A549 (cell line): ENCODE measurements at regions not wholly inside any gene's neighbourhood (a gene's known extent, or its start where the extent isn't known, plus 50 kb on each side); places are given as distances from the start of the nearest gene placed in this dataset.

Source experiments
- ATAC-seq, 2 experiments: fragments of 200-7000 bp in 1 of 2; fragments of >200 bp in 1 of 2; cut with Nextera tagmentation in 1 of 2; cut with Tn5 transposase in 1 of 2; 3 replicates each; pipeline versions ENCODE4 v1.8.0 to v1.9.1; 2018 to 2020; ENCODE audit warnings: mild to moderate bottlenecking in 1 of 2, moderate library complexity in 1 of 2
- CTCF ChIA-PET: fragments of 300-600 bp; sonication (Branson Sonifier 250); formaldehyde crosslinking; extraction: SDS; loops from one replicate; lab custom pipeline; 2021; ENCODE audit warnings: antibody characterized with exemption, inconsistent platforms; lab: Yijun Ruan, JAX
- POLR2A ChIA-PET: fragments of 350-600 bp; formaldehyde crosslinking; extraction: SDS; loops from one replicate; lab custom pipeline; 2021; ENCODE audit warnings: antibody characterized with exemption, inconsistent platforms; lab: Yijun Ruan, JAX
- DNase-seq, 2 experiments: peaks; one replicate each; pipeline versions ENCODE4 v3.0.0 to v3.0.0-alpha.2; 2011 to 2016; ENCODE audit warnings: low read depth in 1 of 2, low spot score in 1 of 2
- FAIRE-seq: peaks from 2 replicates; lab custom pipeline; 2011; peaks lifted over from hg19 to GRCh38; lab: Jason Lieb, UNC
- H3K27ac ChIP-seq, 2 experiments: fragments of >200 bp; sonication (Bioruptor Twin); formaldehyde crosslinking; 3 replicates each; pipeline ENCODE4 v1.5.1; 2016 to 2017
- H3K4me1 ChIP-seq: fragments of >200 bp; sonication (Bioruptor Twin); formaldehyde crosslinking; 3 replicates; pipeline ENCODE4 v1.6.1; 2016
- H3K4me2 ChIP-seq: fragments of >200 bp; sonication (Bioruptor Twin); formaldehyde crosslinking; 3 replicates; pipeline ENCODE4 v1.6.1; 2016
- H3K4me3 ChIP-seq: fragments of >200 bp; sonication (Bioruptor Twin); formaldehyde crosslinking; 3 replicates; pipeline ENCODE4 v1.5.1; 2016
- H3K9me3 ChIP-seq: fragments of >200 bp; sonication (Bioruptor Twin); formaldehyde crosslinking; 3 replicates; pipeline ENCODE4 v1.6.1; 2016
- CBX2 ChIP-seq: fragments of 200-600 bp; sonication (generic); IDR thresholded peaks from 2 replicates; pipeline ENCODE4 v1.6.1; 2016; ENCODE audit warnings: low read depth, mild to moderate bottlenecking, borderline replicate concordance
- CBX8 ChIP-seq: fragments of 200-600 bp; sonication (generic); IDR thresholded peaks from 2 replicates; pipeline ENCODE4 v1.6.1; 2016
- CEBPB ChIP-seq, 2 experiments: fragments of >200 bp in 1 of 2; sonication (Bioruptor Twin) in 1 of 2; formaldehyde crosslinking in 1 of 2; IDR thresholded peaks; 2 replicates each; pipeline ENCODE4 v1.6.1; 2012 to 2016
- CHD2 ChIP-seq: fragments of 150-350 bp; IDR thresholded peaks from 2 replicates; pipeline ENCODE4 v1.6.1; 2014; ENCODE audit warnings: low read length; ENCODE audit not compliant: partially characterized antibody
- CHD4 ChIP-seq: fragments of 200-600 bp; sonication (generic); IDR thresholded peaks from 2 replicates; pipeline ENCODE4 v1.6.1; 2016; ENCODE audit warnings: antibody characterized with exemption, mild to moderate bottlenecking, borderline replicate concordance
- E2F6 ChIP-seq: IDR thresholded peaks from 2 replicates; pipeline ENCODE4 v1.6.1; 2012; ENCODE audit warnings: low read depth, borderline replicate concordance
- EHF ChIP-seq: fragments of 250-450 bp; sonication (Bioruptor Pico); IDR thresholded peaks from 2 replicates; pipeline ENCODE4 v1.5.0; 2020; ENCODE audit warnings: mild to moderate bottlenecking
- EHMT2 ChIP-seq: fragments of 200-600 bp; sonication (generic); IDR thresholded peaks from 2 replicates; pipeline ENCODE4 v1.6.1; 2016; ENCODE audit warnings: antibody characterized with exemption, low read depth, mild to moderate bottlenecking, moderate library complexity
- FOSB ChIP-seq: fragments of 250-450 bp; sonication (Bioruptor Pico); IDR thresholded peaks from 2 replicates; pipeline ENCODE4 v1.5.0; 2020; ENCODE audit warnings: mild to moderate bottlenecking, moderate library complexity
- FOSL2 ChIP-seq, 2 experiments: fragments of 450-650 bp in 1 of 2; fragments of >200 bp in 1 of 2; sonication (Bioruptor Twin) in 1 of 2; formaldehyde crosslinking; IDR thresholded peaks; 2 replicates each; pipeline versions ENCODE4 v1.5.0 to v1.6.1; 2016 to 2020; ENCODE audit warnings: mild to moderate bottlenecking in 1 of 2, moderate library complexity in 1 of 2
- FOXS1 ChIP-seq: fragments of 250-450 bp; sonication (Bioruptor Pico); IDR thresholded peaks from 2 replicates; pipeline ENCODE4 v1.5.0; 2020; ENCODE audit warnings: mild to moderate bottlenecking, moderate library complexity
- HEYL ChIP-seq: fragments of 250-450 bp; sonication (Bioruptor Pico); IDR thresholded peaks from 2 replicates; pipeline ENCODE4 v1.8.0; 2021; ENCODE audit warnings: mild to moderate bottlenecking, moderate library complexity
- HOXB5 ChIP-seq: fragments of 250-450 bp; sonication (Bioruptor Pico); IDR thresholded peaks from 2 replicates; pipeline ENCODE4 v1.5.0; 2020; ENCODE audit warnings: mild to moderate bottlenecking, moderate library complexity
- JUNB ChIP-seq: fragments of >200 bp; sonication (Bioruptor Twin); formaldehyde crosslinking; IDR thresholded peaks from 2 replicates; pipeline ENCODE4 v1.6.1; 2016
- KDM5A ChIP-seq: fragments of 200-600 bp; sonication (generic); IDR thresholded peaks from 2 replicates; pipeline ENCODE4 v1.6.1; 2016; ENCODE audit warnings: antibody characterized with exemption, mild to moderate bottlenecking
- MAFK ChIP-seq: fragments of 450-650 bp; IDR thresholded peaks from 2 replicates; pipeline ENCODE4 v1.6.1; 2014; ENCODE audit not compliant: partially characterized antibody
- NFE2L2 ChIP-seq: fragments of 150-350 bp; conservative IDR thresholded peaks from 2 replicates; pipeline ENCODE4 v1.6.1; 2014; ENCODE audit warnings: low read length
- RARB ChIP-seq: fragments of 250-450 bp; sonication (Bioruptor Pico); IDR thresholded peaks from 2 replicates; pipeline ENCODE4 v1.8.0; 2021; ENCODE audit warnings: mild to moderate bottlenecking, moderate library complexity
- RCOR1 ChIP-seq: fragments of 150-350 bp; IDR thresholded peaks from 2 replicates; pipeline ENCODE4 v1.6.1; 2014; ENCODE audit warnings: antibody characterized with exemption, low read length, low read depth
- RFX5 ChIP-seq: fragments of 450-650 bp; IDR thresholded peaks from 2 replicates; pipeline ENCODE4 v1.7.1; 2014; ENCODE audit warnings: antibody characterized with exemption, mild to moderate bottlenecking, moderate library complexity
- RNF2 ChIP-seq: fragments of 200-600 bp; sonication (generic); IDR thresholded peaks from 2 replicates; pipeline ENCODE4 v1.6.1; 2016; ENCODE audit warnings: low read depth, mild to moderate bottlenecking, antibody characterized with exemption, moderate library complexity, borderline replicate concordance
- SREBF2 ChIP-seq: fragments of 450-650 bp; IDR thresholded peaks from 2 replicates; pipeline ENCODE4 v1.6.1; 2014; ENCODE audit warnings: mild to moderate bottlenecking, moderate library complexity
- ZC3H11A ChIP-seq: fragments of 450-650 bp; IDR thresholded peaks from 2 replicates; pipeline ENCODE4 v1.6.1; 2014; ENCODE audit warnings: antibody characterized with exemption, mild to moderate bottlenecking
- ZFP36 ChIP-seq: fragments of 450-650 bp; IDR thresholded peaks from 2 replicates; pipeline ENCODE4 v1.6.1; 2014; ENCODE audit warnings: borderline replicate concordance; ENCODE audit not compliant: partially characterized antibody
- WGBS: methylation state at CpG from one replicate; pipeline ENCODE4 v1.1.6; 2017; ENCODE audit errors: missing lambda C conversion rate; 5-methylcytosine and 5-hydroxymethylcytosine counted together
- TF ChIP-seq, protein P1 (sequence below): fragments of >200 bp; sonication (Bioruptor Twin); formaldehyde crosslinking; IDR thresholded peaks from 3 replicates; pipeline ENCODE4 v1.6.1; 2016
- TF ChIP-seq, protein P2 (sequence below): fragments of >200 bp; sonication (Bioruptor Twin); formaldehyde crosslinking; IDR thresholded peaks from 2 replicates; pipeline ENCODE4 v1.6.1; 2016
- TF ChIP-seq, protein P3 (sequence below): IDR thresholded peaks from 2 replicates; pipeline ENCODE4 v1.6.1; 2012

GRCh38 chr22:26916236-26916635, 258.8 kb downstream of the MIAT start:
- CTCF ChIA-PET = no interaction called here
- WGBS = 48% methylated on average over 2 of the region's 2 CpGs
- Histone ChIP-seq H3K27ac (no peak overlapping the region), H3K9me3 (no peaks in the 10 kb centered on the region), H3K4me3 (no peak overlapping the region), H3K4me1 (no peaks in the 10 kb centered on the region), H3K4me2 (no peak overlapping the region)
- DNase-seq = no peak
- no peak for FAIRE-seq
- ATAC-seq = no peak
- POLR2A ChIA-PET = no interaction called here
- TF ChIP-seq KDM5A (no peak), ZFP36 (no peak)

DNA sequence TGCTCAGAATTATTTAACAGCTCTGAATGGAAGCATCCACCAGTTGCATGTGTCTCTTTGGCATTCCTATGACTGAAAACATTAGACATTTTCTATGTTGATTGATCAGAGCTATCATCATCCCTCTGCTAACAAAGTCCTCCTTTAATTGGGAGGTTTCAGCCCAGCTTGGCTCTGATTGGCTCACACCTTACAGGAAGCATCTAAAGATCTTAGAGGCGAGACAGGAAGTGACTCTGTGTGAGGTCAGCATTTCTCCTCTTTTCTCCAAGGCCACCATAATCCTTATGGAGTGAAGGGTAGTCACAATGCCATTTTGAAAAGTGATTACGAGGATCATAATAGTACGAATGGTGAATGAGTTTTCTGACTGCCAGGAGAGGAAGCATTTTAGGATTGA, 260.8 kb downstream of the MIAT start:
- Histone ChIP-seq H3K4me2 (no peak overlapping the region), H3K4me3 (no peak overlapping the region), H3K9me3 (no peaks in the 10 kb centered on the region), H3K27ac (no peak overlapping the region), H3K4me1 (no peaks in the 10 kb centered on the region)
- 64% methylated on average over 3 of the region's 3 CpGs for WGBS
- POLR2A ChIA-PET = no interaction called here
- FAIRE-seq = no peak
- TF ChIP-seq FOSB (CRISPR knock-in tag) (no peak), JUNB (no peak), ZC3H11A (no peak), SREBF2 (no peak), KDM5A (no peak), EHF (CRISPR knock-in tag) (no peak), E2F6 (no peak), CEBPB (IDR thresholded peaks at IDR 0.05) (no peak), MAFK (no peak), CBX8 (no peak), RARB (CRISPR knock-in tag) (no peak), FOSL2 (IDR thresholded peaks at IDR 0.05) (no peak), FOSL2 (CRISPR knock-in tag; IDR thresholded peaks at IDR 0.05) (no peak), NFE2L2 (no peak), HOXB5 (CRISPR knock-in tag) (no peak), CHD4 (no peak)
- TF ChIP-seq, protein P1, sequence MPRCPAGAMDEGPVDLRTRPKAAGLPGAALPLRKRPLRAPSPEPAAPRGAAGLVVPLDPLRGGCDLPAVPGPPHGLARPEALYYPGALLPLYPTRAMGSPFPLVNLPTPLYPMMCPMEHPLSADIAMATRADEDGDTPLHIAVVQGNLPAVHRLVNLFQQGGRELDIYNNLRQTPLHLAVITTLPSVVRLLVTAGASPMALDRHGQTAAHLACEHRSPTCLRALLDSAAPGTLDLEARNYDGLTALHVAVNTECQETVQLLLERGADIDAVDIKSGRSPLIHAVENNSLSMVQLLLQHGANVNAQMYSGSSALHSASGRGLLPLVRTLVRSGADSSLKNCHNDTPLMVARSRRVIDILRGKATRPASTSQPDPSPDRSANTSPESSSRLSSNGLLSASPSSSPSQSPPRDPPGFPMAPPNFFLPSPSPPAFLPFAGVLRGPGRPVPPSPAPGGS = no peak
- TF ChIP-seq, protein P2, sequence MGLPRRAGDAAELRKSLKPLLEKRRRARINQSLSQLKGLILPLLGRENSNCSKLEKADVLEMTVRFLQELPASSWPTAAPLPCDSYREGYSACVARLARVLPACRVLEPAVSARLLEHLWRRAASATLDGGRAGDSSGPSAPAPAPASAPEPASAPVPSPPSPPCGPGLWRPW = no peak
- no peak for ATAC-seq
- CTCF ChIA-PET = no interaction called here
- peak in 1 of 2 experiments; percentile 19 for DNase-seq

DNA sequence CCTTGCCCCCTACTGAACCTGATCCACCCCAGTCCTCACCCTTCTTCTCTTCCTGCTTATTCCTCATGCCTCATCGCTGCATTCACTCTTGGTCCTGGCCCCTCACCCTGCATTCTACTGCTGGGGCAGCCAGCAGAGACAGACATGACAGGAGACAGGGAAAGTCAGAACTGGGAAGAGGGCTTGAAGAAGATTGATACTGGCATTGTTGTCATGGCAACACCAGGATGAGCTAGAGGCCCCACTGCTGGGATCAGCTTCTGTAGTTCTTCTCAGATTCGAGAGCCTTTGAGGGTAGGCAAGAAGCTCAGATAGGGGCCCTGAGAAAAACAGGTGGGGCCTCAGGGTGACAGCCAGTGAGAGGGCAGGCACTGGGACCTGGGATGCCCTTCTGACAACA, 264.3 kb downstream of the MIAT start:
- WGBS = 0% methylated on average over 1 of the region's 2 CpGs
- ChIA-PET CTCF (no interaction called here), POLR2A (no interaction called here)
- FAIRE-seq = no peak
- H3K4me3 ChIP-seq = no peak overlapping the region
- ATAC-seq = no peak
- TF ChIP-seq MAFK = no peak
- no peak for TF ChIP-seq RNF2
- TF ChIP-seq, protein P2 = no peak
- TF ChIP-seq HEYL (CRISPR knock-in tag) = no peak
- TF ChIP-seq CEBPB (IDR thresholded peaks at IDR 0.05) = no peak
- TF ChIP-seq, protein P3, sequence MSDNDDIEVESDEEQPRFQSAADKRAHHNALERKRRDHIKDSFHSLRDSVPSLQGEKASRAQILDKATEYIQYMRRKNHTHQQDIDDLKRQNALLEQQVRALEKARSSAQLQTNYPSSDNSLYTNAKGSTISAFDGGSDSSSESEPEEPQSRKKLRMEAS = no peak
- TF ChIP-seq CBX8 = no peak
- no peak for TF ChIP-seq EHF (CRISPR knock-in tag)
- no peak for TF ChIP-seq EHMT2
- TF ChIP-seq FOXS1 (CRISPR knock-in tag) = no peak
- no peak for TF ChIP-seq SREBF2
- TF ChIP-seq E2F6 = no peak
- no peak for TF ChIP-seq RCOR1
- no peak for TF ChIP-seq CBX2
- TF ChIP-seq CHD2 = no peak
- no peak for TF ChIP-seq ZFP36
- no peak for TF ChIP-seq FOSB (CRISPR knock-in tag)
- no peak for TF ChIP-seq RFX5
- TF ChIP-seq, all 56 proteins: peak for 0
- H3K9me3 ChIP-seq = no peaks in the 10 kb centered on the region
- no peaks in the 10 kb centered on the region for H3K4me1 ChIP-seq
- H3K27ac ChIP-seq = no peak overlapping the region
- DNase-seq = no peak
- no peak overlapping the region for H3K4me2 ChIP-seq
